HCT116 (cell line): ENCODE measurements at regions not wholly inside any gene's neighbourhood (a gene's known extent, or its start where the extent isn't known, plus 50 kb on each side); places are given as distances from the start of the nearest gene placed in this dataset.

Experiments
- CEBPB ChIP-seq: IDR thresholded peaks from 2 replicates; pipeline ENCODE4 v1.6.1; 2012; ENCODE audit warnings: low read depth
- EGR1 ChIP-seq: IDR thresholded peaks from 2 replicates; pipeline ENCODE4 v1.6.1; 2012; ENCODE audit warnings: low read depth
- EZH2 ChIP-seq: fragments of 200-600 bp; sonication (generic); IDR thresholded peaks from 2 replicates; pipeline ENCODE4 v1.6.1; 2017; ENCODE audit warnings: antibody characterized with exemption, mixed run types
- FOSL1 ChIP-seq: IDR thresholded peaks from 2 replicates; pipeline ENCODE4 v1.6.1; 2012; ENCODE audit warnings: low read depth
- JUND ChIP-seq: IDR thresholded peaks from 2 replicates; pipeline ENCODE4 v1.6.1; 2012
- MAX ChIP-seq: IDR thresholded peaks from 2 replicates; pipeline ENCODE4 v1.6.1; 2012
- POLR2A ChIP-seq: IDR thresholded peaks from 2 replicates; pipeline ENCODE4 v1.7.0; 2011; ENCODE audit warnings: borderline replicate concordance; ENCODE audit not compliant: insufficient read depth, insufficient read length; ENCODE audit errors: extremely low read depth
- POLR2AphosphoS5 ChIP-seq: IDR thresholded peaks from 2 replicates; pipeline ENCODE4 v1.6.1; 2011; ENCODE audit warnings: mild to moderate bottlenecking, low read depth, low read length, moderate library complexity
- SP1 ChIP-seq: IDR thresholded peaks from 2 replicates; pipeline ENCODE4 v1.6.1; 2012; ENCODE audit warnings: low read depth
- TF ChIP-seq, protein P1 (sequence below), 3 experiments: fragments of 200-600 bp in 1 of 3; sonication (generic) in 1 of 3; IDR thresholded peaks in 2 of 3; conservative IDR thresholded peaks in 1 of 3; 2 replicates each; pipeline ENCODE4 v1.5.1; 2012 to 2017; ENCODE audit warnings: low read depth in 2 of 3, low read length in 2 of 3, antibody characterized with exemption in 1 of 3, borderline replicate concordance in 1 of 3, control low read depth in 1 of 3, mild to moderate bottlenecking in 1 of 3, mixed read lengths in 1 of 3, mixed run types in 1 of 3, moderate library complexity in 1 of 3; ENCODE audit not compliant: insufficient read depth in 1 of 3
- TF ChIP-seq, protein P2 (sequence below): IDR thresholded peaks from 2 replicates; pipeline ENCODE4 v1.6.1; 2012; ENCODE audit warnings: low read depth
- TF ChIP-seq, protein P3 (sequence below): IDR thresholded peaks from 2 replicates; pipeline ENCODE4 v1.6.1; 2011; ENCODE audit warnings: mild to moderate bottlenecking, low read length, moderate library complexity; ENCODE audit not compliant: insufficient replicate concordance; ENCODE audit errors: extremely low read depth

DNA sequence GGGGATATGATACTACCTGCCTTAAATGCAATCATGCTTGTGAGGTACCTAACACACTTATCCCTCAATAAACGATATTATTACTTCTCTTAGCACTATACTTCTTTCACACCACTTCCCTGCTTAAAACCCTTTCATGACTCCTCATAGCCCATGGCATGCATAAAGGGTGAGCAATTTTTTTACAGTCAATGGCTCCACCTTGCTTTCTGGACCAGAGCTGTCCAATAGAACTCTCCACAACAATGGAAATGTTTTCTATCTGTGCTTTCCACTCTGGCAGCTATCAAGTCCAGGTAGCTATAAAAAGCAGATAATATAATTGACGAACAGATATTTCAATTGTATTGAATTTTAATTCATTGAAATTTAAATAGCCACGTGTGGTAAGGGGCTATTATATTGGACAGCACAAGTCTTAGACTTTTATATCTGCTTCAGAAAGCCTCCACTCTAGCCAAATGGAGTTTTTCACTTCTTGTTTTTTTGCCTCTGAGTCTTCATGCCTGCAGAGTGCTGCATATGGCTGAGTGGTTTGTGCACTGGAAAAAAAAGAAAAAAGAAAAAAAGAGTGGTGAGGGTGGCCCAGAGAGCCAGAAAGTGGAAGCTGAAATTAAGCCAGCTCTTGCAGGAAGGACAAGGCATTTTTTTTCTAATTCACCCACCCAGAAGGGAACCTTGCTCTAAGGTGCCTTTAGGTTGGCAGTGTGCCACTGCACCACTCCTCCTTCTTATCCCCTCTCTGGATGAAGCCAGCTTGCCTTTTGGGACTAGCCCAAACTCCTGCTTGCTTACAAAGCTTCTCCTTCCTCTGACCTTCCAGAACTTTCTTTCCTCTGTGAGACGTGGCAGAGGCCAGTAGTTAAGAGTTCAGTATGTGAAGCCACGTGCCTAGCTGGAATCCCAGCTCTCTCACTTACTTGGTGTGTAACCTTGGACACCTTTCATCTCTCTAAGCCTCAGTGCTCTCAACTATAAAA is 239.0 kb upstream of the LRTM1 start:
- TF ChIP-seq, protein P1, sequence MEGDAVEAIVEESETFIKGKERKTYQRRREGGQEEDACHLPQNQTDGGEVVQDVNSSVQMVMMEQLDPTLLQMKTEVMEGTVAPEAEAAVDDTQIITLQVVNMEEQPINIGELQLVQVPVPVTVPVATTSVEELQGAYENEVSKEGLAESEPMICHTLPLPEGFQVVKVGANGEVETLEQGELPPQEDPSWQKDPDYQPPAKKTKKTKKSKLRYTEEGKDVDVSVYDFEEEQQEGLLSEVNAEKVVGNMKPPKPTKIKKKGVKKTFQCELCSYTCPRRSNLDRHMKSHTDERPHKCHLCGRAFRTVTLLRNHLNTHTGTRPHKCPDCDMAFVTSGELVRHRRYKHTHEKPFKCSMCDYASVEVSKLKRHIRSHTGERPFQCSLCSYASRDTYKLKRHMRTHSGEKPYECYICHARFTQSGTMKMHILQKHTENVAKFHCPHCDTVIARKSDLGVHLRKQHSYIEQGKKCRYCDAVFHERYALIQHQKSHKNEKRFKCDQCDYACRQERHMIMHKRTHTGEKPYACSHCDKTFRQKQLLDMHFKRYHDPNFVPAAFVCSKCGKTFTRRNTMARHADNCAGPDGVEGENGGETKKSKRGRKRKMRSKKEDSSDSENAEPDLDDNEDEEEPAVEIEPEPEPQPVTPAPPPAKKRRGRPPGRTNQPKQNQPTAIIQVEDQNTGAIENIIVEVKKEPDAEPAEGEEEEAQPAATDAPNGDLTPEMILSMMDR (IDR thresholded peaks at IDR 0.05 in 2 of 3, conservative IDR thresholded peaks at IDR 0.05 in 1 of 3; ENCODE audit: borderline replicate concordance in 1 of 3, insufficient read depth in 1 of 3, low read depth in 2 of 3, low read length in 2 of 3) = no peak
- TF ChIP-seq POLR2A (no peak), EZH2 (no peak), JUND (no peak), EGR1 (no peak), FOSL1 (no peak), POLR2AphosphoS5 (no peak), SP1 (no peak), CEBPB (no peak), MAX (no peak)
- TF ChIP-seq, protein P2, sequence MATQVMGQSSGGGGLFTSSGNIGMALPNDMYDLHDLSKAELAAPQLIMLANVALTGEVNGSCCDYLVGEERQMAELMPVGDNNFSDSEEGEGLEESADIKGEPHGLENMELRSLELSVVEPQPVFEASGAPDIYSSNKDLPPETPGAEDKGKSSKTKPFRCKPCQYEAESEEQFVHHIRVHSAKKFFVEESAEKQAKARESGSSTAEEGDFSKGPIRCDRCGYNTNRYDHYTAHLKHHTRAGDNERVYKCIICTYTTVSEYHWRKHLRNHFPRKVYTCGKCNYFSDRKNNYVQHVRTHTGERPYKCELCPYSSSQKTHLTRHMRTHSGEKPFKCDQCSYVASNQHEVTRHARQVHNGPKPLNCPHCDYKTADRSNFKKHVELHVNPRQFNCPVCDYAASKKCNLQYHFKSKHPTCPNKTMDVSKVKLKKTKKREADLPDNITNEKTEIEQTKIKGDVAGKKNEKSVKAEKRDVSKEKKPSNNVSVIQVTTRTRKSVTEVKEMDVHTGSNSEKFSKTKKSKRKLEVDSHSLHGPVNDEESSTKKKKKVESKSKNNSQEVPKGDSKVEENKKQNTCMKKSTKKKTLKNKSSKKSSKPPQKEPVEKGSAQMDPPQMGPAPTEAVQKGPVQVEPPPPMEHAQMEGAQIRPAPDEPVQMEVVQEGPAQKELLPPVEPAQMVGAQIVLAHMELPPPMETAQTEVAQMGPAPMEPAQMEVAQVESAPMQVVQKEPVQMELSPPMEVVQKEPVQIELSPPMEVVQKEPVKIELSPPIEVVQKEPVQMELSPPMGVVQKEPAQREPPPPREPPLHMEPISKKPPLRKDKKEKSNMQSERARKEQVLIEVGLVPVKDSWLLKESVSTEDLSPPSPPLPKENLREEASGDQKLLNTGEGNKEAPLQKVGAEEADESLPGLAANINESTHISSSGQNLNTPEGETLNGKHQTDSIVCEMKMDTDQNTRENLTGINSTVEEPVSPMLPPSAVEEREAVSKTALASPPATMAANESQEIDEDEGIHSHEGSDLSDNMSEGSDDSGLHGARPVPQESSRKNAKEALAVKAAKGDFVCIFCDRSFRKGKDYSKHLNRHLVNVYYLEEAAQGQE = no peak
- TF ChIP-seq, protein P3, sequence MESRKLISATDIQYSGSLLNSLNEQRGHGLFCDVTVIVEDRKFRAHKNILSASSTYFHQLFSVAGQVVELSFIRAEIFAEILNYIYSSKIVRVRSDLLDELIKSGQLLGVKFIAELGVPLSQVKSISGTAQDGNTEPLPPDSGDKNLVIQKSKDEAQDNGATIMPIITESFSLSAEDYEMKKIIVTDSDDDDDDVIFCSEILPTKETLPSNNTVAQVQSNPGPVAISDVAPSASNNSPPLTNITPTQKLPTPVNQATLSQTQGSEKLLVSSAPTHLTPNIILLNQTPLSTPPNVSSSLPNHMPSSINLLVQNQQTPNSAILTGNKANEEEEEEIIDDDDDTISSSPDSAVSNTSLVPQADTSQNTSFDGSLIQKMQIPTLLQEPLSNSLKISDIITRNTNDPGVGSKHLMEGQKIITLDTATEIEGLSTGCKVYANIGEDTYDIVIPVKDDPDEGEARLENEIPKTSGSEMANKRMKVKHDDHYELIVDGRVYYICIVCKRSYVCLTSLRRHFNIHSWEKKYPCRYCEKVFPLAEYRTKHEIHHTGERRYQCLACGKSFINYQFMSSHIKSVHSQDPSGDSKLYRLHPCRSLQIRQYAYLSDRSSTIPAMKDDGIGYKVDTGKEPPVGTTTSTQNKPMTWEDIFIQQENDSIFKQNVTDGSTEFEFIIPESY = no peak
